ENCODE measurements at regions not wholly inside any gene's neighbourhood (a gene's known extent, or its start where the extent isn't known, plus 50 kb on each side); places are given as distances from the start of the nearest gene placed in this dataset.

- WGBS (ENCODE audit: missing lambda C conversion rate), result 64% methylated on average over 4 of the region's 4 CpGs
- no peak; a peak in 1 of 6 replicates for ATAC-seq
- CTCF ChIA-PET, result no interaction called here
These were observed 50.7 kb upstream of the EDARADD start for GRCh38 chr1:236343246-236343870.

DNA sequence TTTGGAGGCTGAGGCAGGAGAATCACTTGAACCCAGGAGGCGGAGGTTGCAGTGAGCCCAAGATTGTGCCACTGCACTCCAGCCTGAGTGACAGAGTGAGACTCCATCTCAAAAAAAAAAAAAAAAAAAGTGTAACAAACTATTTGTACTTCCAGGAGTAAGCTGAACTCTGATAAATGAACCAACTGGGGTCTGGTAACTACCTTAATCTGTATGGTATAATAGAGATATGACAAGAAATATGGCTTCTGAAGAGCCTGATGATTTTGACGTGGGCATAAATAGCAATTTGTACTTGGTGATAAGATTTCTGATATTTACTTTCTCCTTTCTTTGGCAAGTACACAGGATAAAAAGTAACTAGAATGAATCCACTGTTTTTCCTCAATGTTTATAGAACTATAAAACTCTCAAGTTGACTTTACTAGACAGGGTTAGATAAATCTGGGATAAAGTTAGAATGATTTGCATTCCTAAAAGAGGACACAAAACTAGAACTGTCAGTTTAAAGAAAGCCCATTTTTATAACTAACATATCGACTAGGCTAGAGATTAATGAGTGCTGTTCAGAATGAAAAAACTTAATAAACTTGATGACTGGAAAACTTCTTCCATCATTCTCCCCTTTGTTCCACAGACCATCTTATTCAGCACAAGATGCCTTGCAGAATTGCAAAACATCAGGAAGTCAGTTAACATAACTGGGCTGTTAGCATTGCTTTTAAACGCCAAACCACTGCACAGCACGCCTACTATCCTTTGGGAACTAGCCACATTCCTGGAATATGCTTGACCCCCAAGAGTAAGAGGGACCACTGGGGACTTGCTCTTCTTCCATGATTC is 51.5 kb upstream of the EDARADD start:
- ChIA-PET POLR2A (no interaction called here), CTCF (no interaction called here)
- Histone ChIP-seq H3K4me2 (no peak overlapping the region), H3K27ac (no peak overlapping the region), H3K9me3 (no peaks in the 10 kb centered on the region), H3K4me3 (no peak overlapping the region), H3K4me1 (no peaks in the 10 kb centered on the region)
- no peak for TF ChIP-seq MAZ (IDR thresholded peaks at IDR 0.05; ENCODE audit: borderline replicate concordance, low read depth, low read length)
- FAIRE-seq (peak; percentile 32), DNase-seq (ENCODE audit: low read depth in 1 of 2, low spot score in 1 of 2) (no peak), ATAC-seq (no peak; a peak in 1 of 6 replicates)
- 48% methylated on average over 5 of the region's 5 CpGs for WGBS (ENCODE audit: missing lambda C conversion rate)

More at GRCh38 chr1:236343246-236343870, 50.7 kb upstream of the EDARADD start:
- DNase-seq (ENCODE audit: low read depth in 1 of 2, low spot score in 1 of 2), result no peak
- Histone ChIP-seq H3K4me2 (no peak overlapping the region), H3K27ac (no peak overlapping the region), H3K4me1 (no peaks in the 10 kb centered on the region), H3K9me3 (no peaks in the 10 kb centered on the region), H3K4me3 (no peak overlapping the region)
- no peak for FAIRE-seq
- POLR2A ChIA-PET, result no interaction called here
- no peak for TF ChIP-seq POLR2AphosphoS2 (conservative IDR thresholded peaks at IDR 0.05; ENCODE audit: low read length)
- TF ChIP-seq, protein P1, sequence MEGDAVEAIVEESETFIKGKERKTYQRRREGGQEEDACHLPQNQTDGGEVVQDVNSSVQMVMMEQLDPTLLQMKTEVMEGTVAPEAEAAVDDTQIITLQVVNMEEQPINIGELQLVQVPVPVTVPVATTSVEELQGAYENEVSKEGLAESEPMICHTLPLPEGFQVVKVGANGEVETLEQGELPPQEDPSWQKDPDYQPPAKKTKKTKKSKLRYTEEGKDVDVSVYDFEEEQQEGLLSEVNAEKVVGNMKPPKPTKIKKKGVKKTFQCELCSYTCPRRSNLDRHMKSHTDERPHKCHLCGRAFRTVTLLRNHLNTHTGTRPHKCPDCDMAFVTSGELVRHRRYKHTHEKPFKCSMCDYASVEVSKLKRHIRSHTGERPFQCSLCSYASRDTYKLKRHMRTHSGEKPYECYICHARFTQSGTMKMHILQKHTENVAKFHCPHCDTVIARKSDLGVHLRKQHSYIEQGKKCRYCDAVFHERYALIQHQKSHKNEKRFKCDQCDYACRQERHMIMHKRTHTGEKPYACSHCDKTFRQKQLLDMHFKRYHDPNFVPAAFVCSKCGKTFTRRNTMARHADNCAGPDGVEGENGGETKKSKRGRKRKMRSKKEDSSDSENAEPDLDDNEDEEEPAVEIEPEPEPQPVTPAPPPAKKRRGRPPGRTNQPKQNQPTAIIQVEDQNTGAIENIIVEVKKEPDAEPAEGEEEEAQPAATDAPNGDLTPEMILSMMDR (IDR thresholded peaks at IDR 0.05), result no peak
- no peak for TF ChIP-seq KDM1A (IDR thresholded peaks at IDR 0.05; ENCODE audit: low read depth)
- no peak for TF ChIP-seq HDAC2 (IDR thresholded peaks at IDR 0.05)
- TF ChIP-seq ZFP36 (IDR thresholded peaks at IDR 0.05; ENCODE audit: borderline replicate concordance, partially characterized antibody), result no peak
- no peak for TF ChIP-seq GATA3 (IDR thresholded peaks at IDR 0.05; ENCODE audit: borderline replicate concordance)
- TF ChIP-seq TFCP2L1 (CRISPR knock-in tag; IDR thresholded peaks at IDR 0.05), result no peak
- TF ChIP-seq SMC3 (IDR thresholded peaks at IDR 0.05), result no peak
- TF ChIP-seq, protein P2, sequence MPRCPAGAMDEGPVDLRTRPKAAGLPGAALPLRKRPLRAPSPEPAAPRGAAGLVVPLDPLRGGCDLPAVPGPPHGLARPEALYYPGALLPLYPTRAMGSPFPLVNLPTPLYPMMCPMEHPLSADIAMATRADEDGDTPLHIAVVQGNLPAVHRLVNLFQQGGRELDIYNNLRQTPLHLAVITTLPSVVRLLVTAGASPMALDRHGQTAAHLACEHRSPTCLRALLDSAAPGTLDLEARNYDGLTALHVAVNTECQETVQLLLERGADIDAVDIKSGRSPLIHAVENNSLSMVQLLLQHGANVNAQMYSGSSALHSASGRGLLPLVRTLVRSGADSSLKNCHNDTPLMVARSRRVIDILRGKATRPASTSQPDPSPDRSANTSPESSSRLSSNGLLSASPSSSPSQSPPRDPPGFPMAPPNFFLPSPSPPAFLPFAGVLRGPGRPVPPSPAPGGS (IDR thresholded peaks at IDR 0.05), result no peak
- TF ChIP-seq JUN (IDR thresholded peaks at IDR 0.05), result no peak
- TF ChIP-seq ESRRA (IDR thresholded peaks at IDR 0.05; ENCODE audit: borderline replicate concordance, low read length), result no peak
- no peak for TF ChIP-seq ELK1 (IDR thresholded peaks at IDR 0.05; ENCODE audit: low read depth, low read length)
- TF ChIP-seq ZNF302 (CRISPR knock-in tag; IDR thresholded peaks at IDR 0.05), result no peak
- no peak for TF ChIP-seq FOXS1 (CRISPR knock-in tag; IDR thresholded peaks at IDR 0.05)
- TF ChIP-seq MYC (IDR thresholded peaks at IDR 0.05; ENCODE audit: borderline replicate concordance, low read length), result no peak
- no peak for TF ChIP-seq HOXB5 (CRISPR knock-in tag; IDR thresholded peaks at IDR 0.05)

DNA sequence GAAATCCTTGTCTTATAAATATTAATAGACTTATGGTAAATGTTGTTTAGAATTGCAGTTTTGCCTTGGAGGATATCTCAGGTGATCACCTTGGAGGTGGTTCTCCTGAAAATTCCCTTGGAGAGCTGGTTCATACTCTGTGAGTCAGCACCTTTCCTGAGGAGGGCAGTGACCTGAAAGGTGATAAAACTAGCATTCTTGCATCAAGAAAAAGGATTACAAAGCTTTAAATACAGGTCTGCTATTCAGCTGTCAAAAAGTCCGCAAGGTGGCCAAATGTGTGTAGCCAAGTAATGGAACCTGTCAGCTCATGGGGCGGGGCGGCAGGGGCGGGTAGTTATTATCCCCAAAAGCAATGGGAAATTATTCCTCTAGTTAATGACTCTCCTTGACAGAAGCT is 52.8 kb upstream of the EDARADD start:
- FAIRE-seq (no peak), ATAC-seq (no peak), DNase-seq (ENCODE audit: low read depth in 1 of 2, low spot score in 1 of 2) (no peak)
- no peak overlapping the region for H3K27ac ChIP-seq
- ChIA-PET POLR2A (no interaction called here), CTCF (interaction anchor here (0.8 kb wide), 1 partner anchor 15 kb away, joined by 4 read pairs; no protein-coding TSS in a partner anchor)
- no peak overlapping the region for H3K4me2 ChIP-seq
- no peaks in the 10 kb centered on the region for H3K9me3 ChIP-seq
- WGBS (ENCODE audit: missing lambda C conversion rate), result 92% methylated on average over 4 of the region's 4 CpGs
- no peaks in the 10 kb centered on the region for H3K4me1 ChIP-seq
- H3K4me3 ChIP-seq, result no peak overlapping the region
- TF ChIP-seq FOXS1 (CRISPR knock-in tag; IDR thresholded peaks at IDR 0.05) (no peak), RAD21 (conservative IDR thresholded peaks at IDR 0.05 in 1 of 2, IDR thresholded peaks at IDR 0.05 in 1 of 2) (no peak), JUNB (IDR thresholded peaks at IDR 0.05) (no peak), ZNF302 (CRISPR knock-in tag; IDR thresholded peaks at IDR 0.05) (no peak), EHMT2 (IDR thresholded peaks at IDR 0.05; ENCODE audit: low read depth) (no peak), JUN (IDR thresholded peaks at IDR 0.05) (no peak), ESRRA (IDR thresholded peaks at IDR 0.05; ENCODE audit: borderline replicate concordance, low read length) (no peak), NFE2L2 (conservative IDR thresholded peaks at IDR 0.05; ENCODE audit: low read length) (no peak), USF2 (IDR thresholded peaks at IDR 0.05) (no peak), PHF8 (IDR thresholded peaks at IDR 0.05; ENCODE audit: borderline replicate concordance, low read depth) (no peak)
- TF ChIP-seq, protein P2 (IDR thresholded peaks at IDR 0.05), result no peak
- TF ChIP-seq, protein P3, sequence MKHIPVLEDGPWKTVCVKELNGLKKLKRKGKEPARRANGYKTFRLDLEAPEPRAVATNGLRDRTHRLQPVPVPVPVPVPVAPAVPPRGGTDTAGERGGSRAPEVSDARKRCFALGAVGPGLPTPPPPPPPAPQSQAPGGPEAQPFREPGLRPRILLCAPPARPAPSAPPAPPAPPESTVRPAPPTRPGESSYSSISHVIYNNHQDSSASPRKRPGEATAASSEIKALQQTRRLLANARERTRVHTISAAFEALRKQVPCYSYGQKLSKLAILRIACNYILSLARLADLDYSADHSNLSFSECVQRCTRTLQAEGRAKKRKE (CRISPR knock-in tag; IDR thresholded peaks at IDR 0.05; ENCODE audit: low read depth), result no peak

Data from A549 (cell line).